OCI-LY7 (cell line): ENCODE measurements at regions not wholly inside any gene's neighbourhood (a gene's known extent, or its start where the extent isn't known, plus 50 kb on each side); places are given as distances from the start of the nearest gene placed in this dataset.

Experiments
- EZH2phosphoT487 ChIP-seq: fragments of 200-600 bp; sonication (generic); IDR thresholded peaks from 2 replicates; pipeline ENCODE4 v1.6.1; 2018; ENCODE audit warnings: low read depth, borderline replicate concordance, mild to moderate bottlenecking, mixed run types, antibody characterized with exemption, low read length, moderate library complexity, mixed read lengths
- TF ChIP-seq, protein P1 (sequence below): fragments of 200-600 bp; sonication (generic); conservative IDR thresholded peaks from 2 replicates; pipeline ENCODE4 v1.5.1; 2014; ENCODE audit warnings: mild to moderate bottlenecking, antibody characterized with exemption, low read length, moderate library complexity, mixed read lengths

DNA sequence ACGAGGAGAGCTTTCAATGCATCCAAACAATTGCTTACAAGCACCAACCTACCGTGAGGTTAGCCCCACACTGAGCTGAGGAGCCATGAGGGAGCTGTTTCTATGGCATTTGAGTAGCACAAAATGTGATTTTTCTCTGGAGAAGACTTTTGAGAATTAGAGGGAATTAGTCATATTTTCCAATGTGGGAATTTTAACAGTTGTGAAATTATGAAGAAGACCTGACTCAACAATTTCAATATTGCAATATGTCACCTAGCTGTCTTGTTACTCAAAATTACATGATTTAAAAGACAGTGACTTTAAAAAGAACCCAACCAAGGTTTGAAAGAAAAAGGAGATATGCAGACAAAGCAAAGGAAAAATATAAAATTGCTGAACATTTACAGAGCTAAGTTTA, 62.6 kb upstream of the LY86 start:
- TF ChIP-seq, protein P1, sequence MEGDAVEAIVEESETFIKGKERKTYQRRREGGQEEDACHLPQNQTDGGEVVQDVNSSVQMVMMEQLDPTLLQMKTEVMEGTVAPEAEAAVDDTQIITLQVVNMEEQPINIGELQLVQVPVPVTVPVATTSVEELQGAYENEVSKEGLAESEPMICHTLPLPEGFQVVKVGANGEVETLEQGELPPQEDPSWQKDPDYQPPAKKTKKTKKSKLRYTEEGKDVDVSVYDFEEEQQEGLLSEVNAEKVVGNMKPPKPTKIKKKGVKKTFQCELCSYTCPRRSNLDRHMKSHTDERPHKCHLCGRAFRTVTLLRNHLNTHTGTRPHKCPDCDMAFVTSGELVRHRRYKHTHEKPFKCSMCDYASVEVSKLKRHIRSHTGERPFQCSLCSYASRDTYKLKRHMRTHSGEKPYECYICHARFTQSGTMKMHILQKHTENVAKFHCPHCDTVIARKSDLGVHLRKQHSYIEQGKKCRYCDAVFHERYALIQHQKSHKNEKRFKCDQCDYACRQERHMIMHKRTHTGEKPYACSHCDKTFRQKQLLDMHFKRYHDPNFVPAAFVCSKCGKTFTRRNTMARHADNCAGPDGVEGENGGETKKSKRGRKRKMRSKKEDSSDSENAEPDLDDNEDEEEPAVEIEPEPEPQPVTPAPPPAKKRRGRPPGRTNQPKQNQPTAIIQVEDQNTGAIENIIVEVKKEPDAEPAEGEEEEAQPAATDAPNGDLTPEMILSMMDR, result no peak
- TF ChIP-seq EZH2phosphoT487, result no peak
